Endothelial cell of umbilical vein (primary cell): ENCODE measurements at regions not wholly inside any gene's neighbourhood (a gene's known extent, or its start where the extent isn't known, plus 50 kb on each side); places are given as distances from the start of the nearest gene placed in this dataset.

Experiments used
- BruUV-seq: library from RNA; stranded (reverse); fragments of 400-500 nt; replicated peaks from 2 replicates; lab custom pipeline; 2021; lab: Mats Ljungman, UMichigan
- CTCF ChIA-PET: fragments of 300-600, 350-600 bp; sonication (Branson Sonifier 250); formaldehyde crosslinking; loops from one replicate; lab custom pipeline; 2021; ENCODE audit warnings: antibody characterized with exemption, inconsistent platforms; lab: Charles Lee
- POLR2A ChIA-PET: fragments of 300-600, 350-600 bp; sonication (Branson Sonifier 250); formaldehyde crosslinking; loops from one replicate; lab custom pipeline; 2021; ENCODE audit warnings: antibody characterized with exemption, inconsistent platforms; lab: Charles Lee
- DNase-seq: peaks from one replicate; pipeline ENCODE4 v3.0.0-alpha.2; 2011; ENCODE audit warnings: low read depth, low spot score
- FAIRE-seq: peaks from 2 replicates; lab custom pipeline; 2011; peaks lifted over from hg19 to GRCh38; lab: Jason Lieb, UNC
- H2AFZ ChIP-seq: 2 replicates; pipeline ENCODE4 v1.6.0; 2012; ENCODE audit warnings: low read depth, low read length, control low read depth, inconsistent platforms
- H3K27ac ChIP-seq: 2 replicates; pipeline ENCODE4 v1.5.1; 2011; ENCODE audit warnings: low read depth, mild to moderate bottlenecking, control low read depth, low read length, moderate library complexity; ENCODE audit not compliant: insufficient read depth
- H3K27me3 ChIP-seq, 2 experiments: 2 replicates each; pipeline versions ENCODE4 v1.6.0 to v1.6.1; 2011; ENCODE audit warnings: low read length in 2 of 2, mixed read lengths in 1 of 2; ENCODE audit not compliant: control insufficient read depth in 2 of 2, insufficient read depth in 2 of 2
- H3K36me3 ChIP-seq, 2 experiments: 2 replicates in 1 of 2; 3 replicates in 1 of 2; pipeline ENCODE4 v1.5.1; 2011; ENCODE audit warnings: low read length in 2 of 2, mild to moderate bottlenecking in 1 of 2, moderate library complexity in 1 of 2; ENCODE audit not compliant: control insufficient read depth in 2 of 2, insufficient read depth in 2 of 2; ENCODE audit errors: extremely low read depth in 1 of 2
- H3K4me1 ChIP-seq: 3 replicates; pipeline ENCODE4 v1.5.1; 2011; ENCODE audit warnings: mild to moderate bottlenecking, low read length; ENCODE audit not compliant: control insufficient read depth, insufficient read depth; ENCODE audit errors: extremely low read depth
- H3K4me2 ChIP-seq: 2 replicates; pipeline ENCODE4 v1.6.1; 2011; ENCODE audit warnings: low read length, control low read depth, mixed read lengths; ENCODE audit not compliant: insufficient read depth
- H3K4me3 ChIP-seq, 3 experiments: fragments of 200-600 bp in 1 of 3; sonication (generic), shearing (Covaris generic) in 1 of 3; replicated peaks in 1 of 3; 2 replicates each; pipeline ENCODE4 v1.5.1; 2011 to 2016; ENCODE audit warnings: control low read depth in 3 of 3, low read length in 3 of 3, mild to moderate bottlenecking in 2 of 3, inconsistent platforms in 1 of 3, low read depth in 1 of 3, moderate library complexity in 1 of 3; ENCODE audit not compliant: insufficient read depth in 1 of 3
- H3K79me2 ChIP-seq: 2 replicates; pipeline ENCODE4 v1.6.0; 2012; ENCODE audit warnings: low read length, inconsistent platforms; ENCODE audit not compliant: control insufficient read depth, insufficient read depth
- H3K9ac ChIP-seq: replicated peaks from 2 replicates; pipeline ENCODE3; 2011; ENCODE audit warnings: low read length, control low read depth; ENCODE audit not compliant: insufficient read depth; ENCODE audit errors: extremely low read depth
- H3K9me1 ChIP-seq: replicated peaks from 3 replicates; pipeline ENCODE4 v1.6.0; 2011; ENCODE audit warnings: mild to moderate bottlenecking, low read length; ENCODE audit not compliant: control insufficient read depth, insufficient read depth; ENCODE audit errors: extremely low read depth
- H3K9me3 ChIP-seq: replicated peaks from 2 replicates; pipeline ENCODE4 v1.5.1; 2012; ENCODE audit warnings: low read length, inconsistent platforms; ENCODE audit not compliant: control insufficient read depth, insufficient read depth
- H4K20me1 ChIP-seq: replicated peaks from 2 replicates; pipeline ENCODE3; 2011; ENCODE audit warnings: mild to moderate bottlenecking, low read length; ENCODE audit not compliant: control insufficient read depth, insufficient read depth; ENCODE audit errors: extremely low read depth
- GATA2 ChIP-seq: IDR thresholded peaks from 2 replicates; pipeline ENCODE4 v1.7.0; 2011; ENCODE audit warnings: low read depth, mild to moderate bottlenecking, moderate library complexity, mixed read lengths, low read length; ENCODE audit not compliant: insufficient read length, insufficient read depth
- JUN ChIP-seq: IDR thresholded peaks from 2 replicates; pipeline ENCODE4 v1.6.1; 2011; ENCODE audit warnings: borderline replicate concordance, low read depth; ENCODE audit not compliant: insufficient read length, insufficient read depth
- POLR2AphosphoS5 ChIP-seq: IDR thresholded peaks from 2 replicates; pipeline ENCODE4 v1.6.1; 2012; ENCODE audit warnings: low read depth, mild to moderate bottlenecking, control low read depth, low read length, moderate library complexity; ENCODE audit not compliant: insufficient read depth
- dilution Hi-C: fragments of 300-500 bp; cut with MboI; formaldehyde crosslinking; loops from one replicate; pipeline ENCODE4 v1.15.0; 2019; ENCODE audit warnings: low sequenced_read_pairs; ENCODE audit not compliant: extremely low pct_ligation_motif_present
- intact Hi-C: fragments of 100-400 bp; cut with micrococcal nuclease; formaldehyde crosslinking; loops from one replicate; pipeline ENCODE4 v1.10.0; 2022

DNA sequence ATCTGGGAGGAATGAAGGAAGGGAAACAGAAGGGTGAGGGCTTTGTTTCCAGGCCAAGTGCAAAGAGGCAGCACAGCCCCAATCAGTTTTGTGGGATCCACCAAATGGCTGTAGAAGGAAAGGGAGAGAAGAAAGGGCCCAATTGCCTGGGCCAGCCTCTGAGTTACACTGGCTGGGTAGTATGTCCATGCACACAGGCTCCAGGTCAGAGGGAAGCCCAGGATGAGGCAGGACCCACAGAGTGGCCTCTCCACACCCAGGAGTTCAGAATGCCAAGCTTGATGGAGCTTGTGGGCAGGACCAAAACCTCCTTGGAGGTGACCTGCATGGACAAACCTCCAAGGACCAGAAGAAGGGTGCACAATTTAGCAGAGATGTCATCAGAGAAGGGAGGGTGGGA is 178.2 kb upstream of the TSHZ3 start:
- no peaks in the 10 kb centered on the region for H3K27me3 ChIP-seq
- no peak for TF ChIP-seq GATA2
- TF ChIP-seq POLR2AphosphoS5 = no peak
- TF ChIP-seq JUN = no peak
- no peaks in the 10 kb centered on the region for H3K36me3 ChIP-seq
- DNase-seq (no peak), FAIRE-seq (no peak)
- H3K27ac ChIP-seq = no peak overlapping the region
- intact Hi-C loops = no loop called here
- no peaks in the 10 kb centered on the region for H3K4me1 ChIP-seq
- H3K4me3 ChIP-seq = no peak overlapping the region
- no peaks in the 10 kb centered on the region for H3K79me2 ChIP-seq
- ChIA-PET CTCF (no interaction called here), POLR2A (no interaction called here)
- H3K9ac ChIP-seq = no peak overlapping the region
- no peaks in the 10 kb centered on the region for H4K20me1 ChIP-seq
- H3K9me3 ChIP-seq = peaks cover 3% of the 10 kb centered on the region
- no TSS peak for BruUV-seq
- dilution Hi-C loops = no loop called here
- no peak overlapping the region for H3K4me2 ChIP-seq
- H3K9me1 ChIP-seq = no peaks in the 10 kb centered on the region
- no peak overlapping the region for H2AFZ ChIP-seq

DNA sequence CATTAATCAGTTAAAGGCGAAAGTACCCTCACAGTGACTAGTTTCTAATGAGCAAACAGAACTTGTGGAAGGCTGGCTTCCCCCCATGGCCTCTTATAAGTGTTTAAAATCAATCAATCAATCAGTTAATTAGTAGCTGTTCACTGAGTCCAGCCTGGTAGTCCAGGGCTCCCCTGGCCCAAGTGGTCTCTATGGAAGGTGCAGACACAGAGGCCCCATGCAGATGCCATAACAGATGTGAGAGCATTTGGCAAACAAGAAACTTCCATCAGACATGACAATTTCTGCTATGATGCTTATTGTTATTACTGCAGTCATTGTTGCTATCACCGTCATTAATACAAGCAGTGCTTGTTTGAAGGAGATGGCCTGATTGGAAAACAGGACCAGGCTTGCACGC is 179.0 kb upstream of the TSHZ3 start:
- intact Hi-C loops (no loop called here), dilution Hi-C loops (no loop called here)
- Histone ChIP-seq H4K20me1 (no peaks in the 10 kb centered on the region), H3K9me3 (peaks cover 3% of the 10 kb centered on the region), H3K27ac (no peak overlapping the region), H3K9ac (no peak overlapping the region), H3K9me1 (no peaks in the 10 kb centered on the region), H2AFZ (no peak overlapping the region), H3K27me3 (no peaks in the 10 kb centered on the region), H3K36me3 (no peaks in the 10 kb centered on the region), H3K4me3 (no peak overlapping the region), H3K4me1 (no peaks in the 10 kb centered on the region), H3K79me2 (no peaks in the 10 kb centered on the region), H3K4me2 (no peak overlapping the region)
- no TSS peak for BruUV-seq
- POLR2A ChIA-PET = no interaction called here
- CTCF ChIA-PET = no interaction called here
- FAIRE-seq (no peak), DNase-seq (no peak)
- no peak for TF ChIP-seq GATA2
